ENCODE measurements at regions not wholly inside any gene's neighbourhood (a gene's known extent, or its start where the extent isn't known, plus 50 kb on each side); places are given as distances from the start of the nearest gene placed in this dataset.

GRCh38 chr16:26752166-26752565 lies 314.6 kb upstream of the C16orf82 start:
- no peaks in the 10 kb centered on the region for H3K36me3 ChIP-seq (ENCODE audit: insufficient read depth, low read length)
- H4K20me1 ChIP-seq (ENCODE audit: insufficient read depth, low read length), result no peaks in the 10 kb centered on the region
- no peak overlapping the region for H3K4me3 ChIP-seq (ENCODE audit: low read depth, low read length, poor library complexity, severe bottlenecking)
- no peaks in the 10 kb centered on the region for H3K4me1 ChIP-seq (ENCODE audit: insufficient read depth, low read length, severe bottlenecking)
- no peaks in the 10 kb centered on the region for H3K9me2 ChIP-seq (ENCODE audit: low read depth, low read length)
- no peak overlapping the region for H2AFZ ChIP-seq (ENCODE audit: low read length)
- no peak overlapping the region for H3K27ac ChIP-seq (ENCODE audit: low read depth, low read length, poor library complexity, severe bottlenecking)
- H3K27me3 ChIP-seq (ENCODE audit: insufficient read depth, low read length), result 0 out of 2 replicates have a peak, but pooled peaks cover 3% of the 10 kb centered on the region
- H3K9me3 ChIP-seq (ENCODE audit: low read length), result no peaks in the 10 kb centered on the region
- H3F3A ChIP-seq (ENCODE audit: insufficient read depth, low read length), result no peaks in the 10 kb centered on the region
- H3K9ac ChIP-seq (ENCODE audit: low read length), result no peak overlapping the region
- TF ChIP-seq EZH2 (IDR thresholded peaks at IDR 0.05; ENCODE audit: borderline replicate concordance, low read length) (no peak), CTCF (IDR thresholded peaks at IDR 0.05; ENCODE audit: low read length) (no peak)
- H3K4me2 ChIP-seq (ENCODE audit: low read length), result no peak overlapping the region
- H3K79me2 ChIP-seq (ENCODE audit: insufficient read depth, low read length), result no peaks in the 10 kb centered on the region

- Histone ChIP-seq H3K79me2 (ENCODE audit: insufficient read depth, low read length) (no peaks in the 10 kb centered on the region), H3K9me3 (ENCODE audit: low read length) (no peaks in the 10 kb centered on the region), H3K27me3 (ENCODE audit: insufficient read depth, low read length) (0 out of 2 replicates have a peak, but pooled peaks cover 3% of the 10 kb centered on the region), H3K4me3 (ENCODE audit: low read depth, low read length, poor library complexity, severe bottlenecking) (no peak overlapping the region), H3K9ac (ENCODE audit: low read length) (no peak overlapping the region), H3K4me1 (ENCODE audit: insufficient read depth, low read length, severe bottlenecking) (no peaks in the 10 kb centered on the region), H3K27ac (ENCODE audit: low read depth, low read length, poor library complexity, severe bottlenecking) (no peak overlapping the region), H3K36me3 (ENCODE audit: insufficient read depth, low read length) (no peaks in the 10 kb centered on the region), H3F3A (ENCODE audit: insufficient read depth, low read length) (no peaks in the 10 kb centered on the region), H3K9me2 (ENCODE audit: low read depth, low read length) (no peaks in the 10 kb centered on the region), H3K4me2 (ENCODE audit: low read length) (no peak overlapping the region), H4K20me1 (ENCODE audit: insufficient read depth, low read length) (no peaks in the 10 kb centered on the region), H2AFZ (ENCODE audit: low read length) (no peak overlapping the region)
- TF ChIP-seq CTCF (IDR thresholded peaks at IDR 0.05; ENCODE audit: low read length) (no peak), EZH2 (IDR thresholded peaks at IDR 0.05; ENCODE audit: borderline replicate concordance, low read length) (no peak)
Measured at GRCh38 chr16:26756633-26757032, 310.1 kb upstream of the C16orf82 start.

- no peaks in the 10 kb centered on the region for H3K4me1 ChIP-seq (ENCODE audit: insufficient read depth, low read length, severe bottlenecking)
- H3K36me3 ChIP-seq (ENCODE audit: insufficient read depth, low read length), result no peaks in the 10 kb centered on the region
- H3K27ac ChIP-seq (ENCODE audit: low read depth, low read length, poor library complexity, severe bottlenecking), result no peak overlapping the region
- H3K4me2 ChIP-seq (ENCODE audit: low read length), result no peak overlapping the region
- TF ChIP-seq EZH2 (IDR thresholded peaks at IDR 0.05; ENCODE audit: borderline replicate concordance, low read length) (no peak), CTCF (IDR thresholded peaks at IDR 0.05; ENCODE audit: low read length) (no peak)
- H3K27me3 ChIP-seq (ENCODE audit: insufficient read depth, low read length), result no peaks in the 10 kb centered on the region
- H3K79me2 ChIP-seq (ENCODE audit: insufficient read depth, low read length), result no peaks in the 10 kb centered on the region
- no peaks in the 10 kb centered on the region for H3F3A ChIP-seq (ENCODE audit: insufficient read depth, low read length)
- H4K20me1 ChIP-seq (ENCODE audit: insufficient read depth, low read length), result no peaks in the 10 kb centered on the region
- H3K4me3 ChIP-seq (ENCODE audit: low read depth, low read length, poor library complexity, severe bottlenecking), result no peak overlapping the region
- no peaks in the 10 kb centered on the region for H3K9me2 ChIP-seq (ENCODE audit: low read depth, low read length)
- H2AFZ ChIP-seq (ENCODE audit: low read length), result no peak overlapping the region
- H3K9me3 ChIP-seq (ENCODE audit: low read length), result no peaks in the 10 kb centered on the region
- H3K9ac ChIP-seq (ENCODE audit: low read length), result no peak overlapping the region
Measured at GRCh38 chr16:26762594-26762993, 304.1 kb upstream of the C16orf82 start.
